K562 (cell line): ENCODE measurements at regions not wholly inside any gene's neighbourhood (a gene's known extent, or its start where the extent isn't known, plus 50 kb on each side); places are given as distances from the start of the nearest gene placed in this dataset.

Experiments used
- ATAC-seq: fragments of 200-7000 bp; cut with Tn5 transposase; 3 replicates; pipeline ENCODE4 v1.9.1; 2020; ENCODE audit warnings: moderate library complexity
- BruUV-seq: library from RNA; stranded (reverse); fragments of 400-500 nt; replicated peaks from 2 replicates; lab custom pipeline; 2021; lab: Mats Ljungman, UMichigan
- CTCF ChIA-PET: fragments of 300-600 bp; formaldehyde crosslinking; extraction: SDS; loops from one replicate; lab custom pipeline; 2021; ENCODE audit warnings: low intra/inter-chr PET ratio; lab: Yijun Ruan, JAX
- POLR2A ChIA-PET: fragments of 300-600, 350-650 bp; sonication (Branson Sonifier 250); formaldehyde crosslinking; extraction: SDS; loops from one replicate; lab custom pipeline; 2021; ENCODE audit warnings: antibody characterized with exemption, inconsistent platforms; lab: Yijun Ruan, JAX
- DNase-seq, 4 experiments: peaks; one replicate each; pipeline versions ENCODE4 v3.0.0 to v3.0.0-alpha.2; 2011 to 2018; ENCODE audit warnings: low spot score in 3 of 4, mixed read lengths in 3 of 4; ENCODE audit errors: extremely low read depth in 1 of 4
- FAIRE-seq: peaks from 2 replicates; lab custom pipeline; 2011; peaks lifted over from hg19 to GRCh38; lab: Jason Lieb, UNC
- H2AFZ ChIP-seq: 2 replicates; pipeline ENCODE4 v1.6.0; 2011; ENCODE audit warnings: low read depth, low read length, control low read depth, inconsistent platforms
- H3K27ac ChIP-seq: fragments of 200-600 bp; 3 replicates; pipeline ENCODE4 v1.8.0; 2011; ENCODE audit warnings: low read depth, mild to moderate bottlenecking, control low read depth, inconsistent platforms, low read length, moderate library complexity, mixed read lengths; ENCODE audit errors: extremely low read depth
- H3K27me3 ChIP-seq, 2 experiments: fragments of 300-600 bp in 1 of 2; 2 replicates in 1 of 2; 3 replicates in 1 of 2; pipeline versions ENCODE4 v1.6.0 to v1.8.0; 2011; ENCODE audit warnings: inconsistent platforms in 2 of 2, low read length in 2 of 2, mild to moderate bottlenecking in 1 of 2, mixed read lengths in 1 of 2, moderate library complexity in 1 of 2; ENCODE audit not compliant: control insufficient read depth in 2 of 2, insufficient read depth in 2 of 2
- H3K36me3 ChIP-seq: fragments of 300-600 bp; 3 replicates; pipeline ENCODE4 v1.8.0; 2011; ENCODE audit warnings: mild to moderate bottlenecking, low read length, inconsistent platforms; ENCODE audit not compliant: control insufficient read depth, insufficient read depth
- H3K4me1 ChIP-seq, 2 experiments: fragments of 200-600 bp in 1 of 2; replicated peaks in 1 of 2; 2 replicates in 1 of 2; 3 replicates in 1 of 2; pipeline versions ENCODE4 v1.5.1 to v1.8.0; 2011; ENCODE audit warnings: inconsistent platforms in 2 of 2, low read length in 2 of 2, mild to moderate bottlenecking in 1 of 2, mixed read lengths in 1 of 2, moderate library complexity in 1 of 2; ENCODE audit not compliant: control insufficient read depth in 2 of 2, insufficient read depth in 2 of 2
- H3K4me2 ChIP-seq: 2 replicates; pipeline ENCODE4 v1.6.1; 2011; ENCODE audit warnings: low read length, control low read depth, inconsistent platforms, mixed read lengths; ENCODE audit not compliant: insufficient read depth
- H3K4me3 ChIP-seq: fragments of 200-600 bp; sonication (generic), shearing (Covaris generic); 2 replicates; pipeline ENCODE4 v1.5.1; 2016; ENCODE audit warnings: control low read depth, inconsistent platforms
- H3K79me2 ChIP-seq: fragments of 200-600 bp; 3 replicates; pipeline ENCODE4 v1.8.0; 2011; ENCODE audit warnings: low read length, inconsistent platforms; ENCODE audit not compliant: control insufficient read depth, insufficient read depth
- H3K9ac ChIP-seq, 2 experiments: 2 replicates each; pipeline versions ENCODE4 v1.6.0 to v1.6.1; 2011; ENCODE audit warnings: low read depth in 2 of 2, low read length in 2 of 2, control low read depth in 1 of 2, inconsistent platforms in 1 of 2, mild to moderate bottlenecking in 1 of 2, mixed read lengths in 1 of 2; ENCODE audit not compliant: insufficient read depth in 1 of 2
- H3K9me1 ChIP-seq: one replicate; pipeline ENCODE4 v1.6.0; 2011; ENCODE audit warnings: inconsistent platforms, mild to moderate bottlenecking, low read length, moderate library complexity; ENCODE audit not compliant: control insufficient read depth, insufficient read depth
- H3K9me3 ChIP-seq: replicated peaks from 2 replicates; pipeline ENCODE4 v1.5.1; 2011; ENCODE audit warnings: low read depth, low read length, inconsistent platforms; ENCODE audit not compliant: control insufficient read depth, insufficient read depth
- H4K20me1 ChIP-seq: replicated peaks from 2 replicates; pipeline ENCODE4 v1.6.1; 2011; ENCODE audit warnings: low read length, inconsistent platforms, mixed read lengths; ENCODE audit not compliant: control insufficient read depth, insufficient read depth
- NFIC ChIP-seq: fragments of 450-650 bp; IDR thresholded peaks from 2 replicates; pipeline ENCODE4 v1.6.1; 2017; ENCODE audit warnings: mild to moderate bottlenecking, inconsistent platforms
- WGBS: fragments of 100-300 bp; shearing (Covaris generic); methylation state at CpG from one replicate; pipeline ENCODE4 v1.1.6; 2016; ENCODE audit warnings: low coverage, mixed read lengths; ENCODE audit not compliant: insufficient coverage; ENCODE audit errors: missing lambda C conversion rate; 5-methylcytosine and 5-hydroxymethylcytosine counted together
- in situ Hi-C: fragments of 300-500 bp; cut with MboI; formaldehyde crosslinking; loops from 4 replicates; pipeline ENCODE4 v1.15.0; 2018; ENCODE audit warnings: inconsistent platforms, mixed read lengths
- intact Hi-C: fragments of 100-400 bp; cut with micrococcal nuclease; formaldehyde crosslinking; loops from 2 replicates; pipeline ENCODE4 v1.14.2; 2022
- TF ChIP-seq, protein P1 (sequence below): sonication (generic); formaldehyde crosslinking; IDR thresholded peaks from 2 replicates; pipeline ENCODE4 v1.8.1; 2023; ENCODE audit warnings: mild to moderate bottlenecking, missing genetic modification reagents
- TF ChIP-seq, protein P2 (sequence below): fragments of 250-450 bp; sonication (Bioruptor Pico); IDR thresholded peaks from 2 replicates; pipeline ENCODE4 v1.5.0; 2020; ENCODE audit warnings: mild to moderate bottlenecking

DNA sequence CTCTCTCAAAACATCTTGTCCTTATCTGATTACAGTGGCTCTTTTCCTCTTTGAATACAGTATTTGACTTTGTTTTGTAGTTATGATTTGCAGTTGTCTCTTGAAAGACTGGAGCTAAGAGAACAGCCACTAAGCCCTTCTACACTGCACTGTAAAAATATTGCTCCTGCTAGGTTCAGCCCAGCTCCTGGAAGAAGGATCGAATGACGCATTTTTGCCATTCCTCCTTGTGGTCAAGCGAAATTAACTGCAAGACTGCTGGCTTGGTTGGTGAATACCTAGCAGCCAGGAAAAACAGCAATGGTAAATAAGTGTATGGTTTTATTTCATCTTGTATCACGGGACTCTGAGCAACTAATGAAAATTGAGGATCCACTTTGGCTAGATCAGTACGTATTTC lies 407.8 kb upstream of the CDH2 start:
- Histone ChIP-seq H3K9me1 (no peaks in the 10 kb centered on the region), H3K27ac (no peak overlapping the region), H3K9ac (no peak overlapping the region), H3K4me1 (no peaks in the 10 kb centered on the region), H3K4me3 (no peak overlapping the region), H3K79me2 (no peaks in the 10 kb centered on the region), H3K9me3 (no peaks in the 10 kb centered on the region), H3K36me3 (no peaks in the 10 kb centered on the region), H3K27me3 (no peaks in the 10 kb centered on the region), H4K20me1 (no peaks in the 10 kb centered on the region), H2AFZ (no peak overlapping the region), H3K4me2 (no peak overlapping the region)
- POLR2A ChIA-PET, result no interaction called here
- in situ Hi-C loops, result no loop called here
- no TSS peak for BruUV-seq
- ATAC-seq, result no peak
- no peak for FAIRE-seq
- intact Hi-C loops, result no loop called here
- CTCF ChIA-PET, result no interaction called here
- TF ChIP-seq NFIC, result no peak
- TF ChIP-seq, protein P1, sequence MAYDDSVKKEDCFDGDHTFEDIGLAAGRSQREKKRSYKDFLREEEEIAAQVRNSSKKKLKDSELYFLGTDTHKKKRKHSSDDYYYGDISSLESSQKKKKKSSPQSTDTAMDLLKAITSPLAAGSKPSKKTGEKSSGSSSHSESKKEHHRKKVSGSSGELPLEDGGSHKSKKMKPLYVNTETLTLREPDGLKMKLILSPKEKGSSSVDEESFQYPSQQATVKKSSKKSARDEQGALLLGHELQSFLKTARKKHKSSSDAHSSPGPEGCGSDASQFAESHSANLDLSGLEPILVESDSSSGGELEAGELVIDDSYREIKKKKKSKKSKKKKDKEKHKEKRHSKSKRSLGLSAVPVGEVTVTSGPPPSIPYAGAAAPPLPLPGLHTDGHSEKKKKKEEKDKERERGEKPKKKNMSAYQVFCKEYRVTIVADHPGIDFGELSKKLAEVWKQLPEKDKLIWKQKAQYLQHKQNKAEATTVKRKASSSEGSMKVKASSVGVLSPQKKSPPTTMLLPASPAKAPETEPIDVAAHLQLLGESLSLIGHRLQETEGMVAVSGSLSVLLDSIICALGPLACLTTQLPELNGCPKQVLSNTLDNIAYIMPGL (CRISPR knock-in tag), result no peak
- TF ChIP-seq, protein P2, sequence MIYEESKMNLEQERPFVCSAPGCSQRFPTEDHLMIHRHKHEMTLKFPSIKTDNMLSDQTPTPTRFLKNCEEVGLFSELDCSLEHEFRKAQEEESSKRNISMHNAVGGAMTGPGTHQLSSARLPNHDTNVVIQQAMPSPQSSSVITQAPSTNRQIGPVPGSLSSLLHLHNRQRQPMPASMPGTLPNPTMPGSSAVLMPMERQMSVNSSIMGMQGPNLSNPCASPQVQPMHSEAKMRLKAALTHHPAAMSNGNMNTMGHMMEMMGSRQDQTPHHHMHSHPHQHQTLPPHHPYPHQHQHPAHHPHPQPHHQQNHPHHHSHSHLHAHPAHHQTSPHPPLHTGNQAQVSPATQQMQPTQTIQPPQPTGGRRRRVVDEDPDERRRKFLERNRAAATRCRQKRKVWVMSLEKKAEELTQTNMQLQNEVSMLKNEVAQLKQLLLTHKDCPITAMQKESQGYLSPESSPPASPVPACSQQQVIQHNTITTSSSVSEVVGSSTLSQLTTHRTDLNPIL (CRISPR knock-in tag), result no peak
- no peak for DNase-seq
- WGBS, result 2% methylated on average over 5 of the region's 5 CpGs
